ENCODE measurements at regions not wholly inside any gene's neighbourhood (a gene's known extent, or its start where the extent isn't known, plus 50 kb on each side); places are given as distances from the start of the nearest gene placed in this dataset.

- TF ChIP-seq, protein P1, sequence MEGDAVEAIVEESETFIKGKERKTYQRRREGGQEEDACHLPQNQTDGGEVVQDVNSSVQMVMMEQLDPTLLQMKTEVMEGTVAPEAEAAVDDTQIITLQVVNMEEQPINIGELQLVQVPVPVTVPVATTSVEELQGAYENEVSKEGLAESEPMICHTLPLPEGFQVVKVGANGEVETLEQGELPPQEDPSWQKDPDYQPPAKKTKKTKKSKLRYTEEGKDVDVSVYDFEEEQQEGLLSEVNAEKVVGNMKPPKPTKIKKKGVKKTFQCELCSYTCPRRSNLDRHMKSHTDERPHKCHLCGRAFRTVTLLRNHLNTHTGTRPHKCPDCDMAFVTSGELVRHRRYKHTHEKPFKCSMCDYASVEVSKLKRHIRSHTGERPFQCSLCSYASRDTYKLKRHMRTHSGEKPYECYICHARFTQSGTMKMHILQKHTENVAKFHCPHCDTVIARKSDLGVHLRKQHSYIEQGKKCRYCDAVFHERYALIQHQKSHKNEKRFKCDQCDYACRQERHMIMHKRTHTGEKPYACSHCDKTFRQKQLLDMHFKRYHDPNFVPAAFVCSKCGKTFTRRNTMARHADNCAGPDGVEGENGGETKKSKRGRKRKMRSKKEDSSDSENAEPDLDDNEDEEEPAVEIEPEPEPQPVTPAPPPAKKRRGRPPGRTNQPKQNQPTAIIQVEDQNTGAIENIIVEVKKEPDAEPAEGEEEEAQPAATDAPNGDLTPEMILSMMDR (optimal IDR thresholded peaks at IDR 0.05 in 1 of 3, IDR thresholded peaks at IDR 0.05 in 1 of 3, conservative IDR thresholded peaks at IDR 0.05 in 1 of 3; ENCODE audit: extremely low read depth in 1 of 3, insufficient read depth in 2 of 3, low read length in 3 of 3): no peak
- no peak for TF ChIP-seq EZH2 (IDR thresholded peaks at IDR 0.05; ENCODE audit: low read length)
- peak overlapping the region; percentile 86 for H3K27ac ChIP-seq (ENCODE audit: control insufficient read depth, insufficient read depth, low read length)
- no peaks in the 10 kb centered on the region for H3K9me1 ChIP-seq (ENCODE audit: control insufficient read depth, extremely low read depth, insufficient read depth, low read length)
- H3K4me1 ChIP-seq (ENCODE audit: control insufficient read depth, extremely low read depth, insufficient read depth, low read length): peaks cover 41% of the 10 kb centered on the region
- FAIRE-seq (peak; percentile 91), DNase-seq (ENCODE audit: low read depth, low spot score) (no peak)
- H3K4me3 ChIP-seq (ENCODE audit: control insufficient read depth in 2 of 3, extremely low read depth in 1 of 3, insufficient read depth in 2 of 3, low read depth in 1 of 3, low read length in 3 of 3): no peak overlapping the region
- H3K36me3 ChIP-seq (ENCODE audit: control insufficient read depth in 2 of 2, extremely low read depth in 1 of 2, insufficient read depth in 2 of 2, low read length in 2 of 2): no peaks in the 10 kb centered on the region
- H3K9ac ChIP-seq (ENCODE audit: control insufficient read depth, extremely low read depth, insufficient read depth, low read length): peak overlapping the region; percentile 65
- H3K9me3 ChIP-seq (ENCODE audit: control insufficient read depth, low read depth, low read length): no peaks in the 10 kb centered on the region
- dilution Hi-C loops (cut with MboI; ENCODE audit: extremely low pct_ligation_motif_present, low sequenced_read_pairs): no loop called here
- no peak overlapping the region for H2AFZ ChIP-seq (ENCODE audit: control insufficient read depth, low read length)
- H3K27me3 ChIP-seq (ENCODE audit: control insufficient read depth, extremely low read depth, insufficient read depth, low read length): no peaks in the 10 kb centered on the region
- H3K79me2 ChIP-seq (ENCODE audit: control insufficient read depth, insufficient read depth, low read length): no peaks in the 10 kb centered on the region
- H3K4me2 ChIP-seq (ENCODE audit: control insufficient read depth, extremely low read depth, insufficient read depth, low read depth, low read length): peak overlapping the region; percentile 69
- no peaks in the 10 kb centered on the region for H4K20me1 ChIP-seq (ENCODE audit: control insufficient read depth, extremely low read depth, insufficient read depth, low read length)
Measured at GRCh38 chr10:121076776-121077715, 225.9 kb downstream of the WDR11 start.

- TF ChIP-seq, protein P1 (optimal IDR thresholded peaks at IDR 0.05 in 1 of 3, IDR thresholded peaks at IDR 0.05 in 1 of 3, conservative IDR thresholded peaks at IDR 0.05 in 1 of 3; ENCODE audit: extremely low read depth in 1 of 3, insufficient read depth in 2 of 3, low read length in 3 of 3): no peak
- TF ChIP-seq EZH2 (IDR thresholded peaks at IDR 0.05; ENCODE audit: low read length): no peak
Measured at GRCh38 chr10:121078036-121078435, 226.9 kb downstream of the WDR11 start.

More at GRCh38 chr10:121078036-121078435, 226.9 kb downstream of the WDR11 start:
- Histone ChIP-seq H3K36me3 (ENCODE audit: control insufficient read depth in 2 of 2, extremely low read depth in 1 of 2, insufficient read depth in 2 of 2, low read length in 2 of 2) (no peaks in the 10 kb centered on the region), H3K9ac (ENCODE audit: control insufficient read depth, extremely low read depth, insufficient read depth, low read length) (peak overlapping the region; percentile 65), H3K79me2 (ENCODE audit: control insufficient read depth, insufficient read depth, low read length) (no peaks in the 10 kb centered on the region), H4K20me1 (ENCODE audit: control insufficient read depth, extremely low read depth, insufficient read depth, low read length) (no peaks in the 10 kb centered on the region), H3K27me3 (ENCODE audit: control insufficient read depth, extremely low read depth, insufficient read depth, low read length) (no peaks in the 10 kb centered on the region), H2AFZ (ENCODE audit: control insufficient read depth, low read length) (no peak overlapping the region), H3K4me2 (ENCODE audit: control insufficient read depth, extremely low read depth, insufficient read depth, low read depth, low read length) (peak overlapping the region; percentile 69), H3K4me3 (ENCODE audit: control insufficient read depth in 2 of 3, extremely low read depth in 1 of 3, insufficient read depth in 2 of 3, low read depth in 1 of 3, low read length in 3 of 3) (peak overlapping the region in 2 of 3 experiments; percentile 4 to 11), H3K27ac (ENCODE audit: control insufficient read depth, insufficient read depth, low read length) (peak overlapping the region; percentile 86), H3K4me1 (ENCODE audit: control insufficient read depth, extremely low read depth, insufficient read depth, low read length) (peaks cover 41% of the 10 kb centered on the region), H3K9me1 (ENCODE audit: control insufficient read depth, extremely low read depth, insufficient read depth, low read length) (no peaks in the 10 kb centered on the region), H3K9me3 (ENCODE audit: control insufficient read depth, low read depth, low read length) (no peaks in the 10 kb centered on the region)
- DNase-seq (ENCODE audit: low read depth, low spot score) (peak; percentile 63), FAIRE-seq (no peak)
- dilution Hi-C loops (cut with MboI; ENCODE audit: extremely low pct_ligation_motif_present, low sequenced_read_pairs): no loop called here
